Spleen (tissue), 11 donors: ENCODE measurements at regions not wholly inside any gene's neighbourhood (a gene's known extent, or its start where the extent isn't known, plus 50 kb on each side); places are given as distances from the start of the nearest gene placed in this dataset.
A peak's percentile ranks its signal among the peaks of the same experiment; 100 is the strongest.

Experiments
- DNase-seq: peaks from one replicate; pipeline ENCODE4 v3.0.0-alpha.2; 2020
- H3K27ac ChIP-seq, 8 donors: fragments of 200-600 bp; sonication (generic) in 7 of 8; 1 replicate in 4 of 8; 2 replicates in 4 of 8; pipeline versions ENCODE4 v1.5.0 to v1.8.0; 2016 to 2021; ENCODE audit warnings: inconsistent platforms in 4 of 8, mild to moderate bottlenecking in 4 of 8, moderate library complexity in 1 of 8
- H3K27me3 ChIP-seq, 7 donors: fragments of 200-600 bp; sonication (generic) in 6 of 7; replicated peaks in 1 of 7; 1 replicate in 4 of 7; 2 replicates in 3 of 7; pipeline versions ENCODE4 v1.5.0 to v1.8.0; 2016 to 2021; ENCODE audit warnings: inconsistent platforms in 3 of 7, mild to moderate bottlenecking in 1 of 7
- H3K36me3 ChIP-seq, 6 donors: fragments of 200-600 bp; sonication (generic) in 5 of 6; 1 replicate in 4 of 6; 2 replicates in 2 of 6; pipeline versions ENCODE4 v1.5.0 to v1.8.0; 2016 to 2021; ENCODE audit warnings: inconsistent platforms in 2 of 6
- H3K4me1 ChIP-seq, 6 donors: fragments of 200-600 bp; sonication (generic) in 5 of 6; 1 replicate in 3 of 6; 2 replicates in 3 of 6; pipeline versions ENCODE4 v1.5.0 to v1.8.0; 2016 to 2021; ENCODE audit warnings: inconsistent platforms in 3 of 6
- H3K4me3 ChIP-seq, 8 donors: fragments of 200-600 bp; sonication (generic) in 7 of 8; 1 replicate in 4 of 8; 2 replicates in 4 of 8; pipeline versions ENCODE4 v1.5.0 to v1.8.0; 2016 to 2021; ENCODE audit warnings: inconsistent platforms in 4 of 8, mild to moderate bottlenecking in 4 of 8, moderate library complexity in 2 of 8
- H3K9me3 ChIP-seq, 8 donors: fragments of 200-600 bp; sonication (generic) in 7 of 8; 1 replicate in 4 of 8; 2 replicates in 4 of 8; pipeline versions ENCODE4 v1.5.0 to v1.8.0; 2016 to 2021; ENCODE audit warnings: inconsistent platforms in 4 of 8
- CTCF ChIP-seq, 11 experiments: fragments of 200-600 bp in 7 of 11; fragments of 450-650 bp in 4 of 11; sonication (generic) in 4 of 11; IDR thresholded peaks in 8 of 11; conservative IDR thresholded peaks in 3 of 11; 1 replicate in 7 of 11; 2 replicates in 4 of 11; pipeline versions ENCODE4 v1.4.0 to v1.8.0; 2016 to 2021; ENCODE audit warnings: antibody characterized with exemption in 11 of 11, inconsistent platforms in 4 of 11, mild to moderate bottlenecking in 1 of 11
- POLR2A ChIP-seq, 3 donors: fragments of 450-650 bp; IDR thresholded peaks; one replicate each; pipeline ENCODE4 v1.5.1; 2017; ENCODE audit warnings: antibody characterized with exemption in 3 of 3, mild to moderate bottlenecking in 1 of 3
- POLR2AphosphoS5 ChIP-seq, 3 donors: sonication (generic); formaldehyde crosslinking; IDR thresholded peaks; one replicate each; pipeline ENCODE4 v1.5.1; 2017; ENCODE audit warnings: antibody characterized with exemption in 3 of 3
- WGBS, 5 donors: extraction: QIAGEN DNeasy Blood & Tissue Kit in 3 of 5; methylation state at CpG; one replicate each; pipeline versions ENCODE4 v1.1.5 to v1.1.7; 2013 to 2018; 5-methylcytosine and 5-hydroxymethylcytosine counted together
- intact Hi-C: fragments of 100-400 bp; cut with DNase I; formaldehyde crosslinking; loops from one replicate; pipeline ENCODE4 v1.15.0; 2023; ENCODE audit warnings: low total_unique reads
- donor health status: healthy with polysubstance abuse.
- donor health status: DM: no; HTN: no; CAD: no; lungs with moderate emphysema.
- donor health status: DM: no; HTN: no; CAD: no.
- donor health status: Bipolar disorder and iron deficiency.
- donor health status: healthy.
- donor health status: DM: no; HTN: no; CAD: no.
- donor health status: DM: yes; HTN: yes; CAD: no.

GRCh38 chr11:71363721-71364120, 84.5 kb downstream of the DHCR7 start:
- no peak for DNase-seq
- Histone ChIP-seq H3K27me3 (peaks cover 0 to 26% (median 1%) of the 10 kb centered on the region in 7 donors), H3K36me3 (no peaks in the 10 kb centered on the region), H3K9me3 (peaks cover 0 to 16% (median 0%) of the 10 kb centered on the region in 8 donors), H3K4me3 (no peak overlapping the region), H3K27ac (no peak overlapping the region), H3K4me1 (no peaks in the 10 kb centered on the region)
- TF ChIP-seq POLR2AphosphoS5 (IDR thresholded peaks at IDR 0.05) (no peak), CTCF (IDR thresholded peaks at IDR 0.05 in 8 of 11, conservative IDR thresholded peaks at IDR 0.05 in 3 of 11) (no peak), POLR2A (IDR thresholded peaks at IDR 0.05) (no peak)
- intact Hi-C loops, result no loop called here
- WGBS, 5 donors, result 87 to 97% (median 94%) methylated on average over 4 of the region's 4 CpGs

- 82 to 88% (median 85%) methylated on average over 6 of the region's 6 CpGs for WGBS, 5 donors
- Histone ChIP-seq H3K4me3 (no peak overlapping the region), H3K27ac (no peak overlapping the region), H3K4me1 (no peaks in the 10 kb centered on the region), H3K36me3 (no peaks in the 10 kb centered on the region), H3K9me3 (peaks cover 0 to 16% (median 0%) of the 10 kb centered on the region in 8 donors), H3K27me3 (peaks cover 0 to 32% (median 0%) of the 10 kb centered on the region in 7 donors)
- intact Hi-C loops, result no loop called here
- TF ChIP-seq POLR2A (IDR thresholded peaks at IDR 0.05) (no peak), POLR2AphosphoS5 (IDR thresholded peaks at IDR 0.05) (no peak), CTCF (IDR thresholded peaks at IDR 0.05 in 8 of 11, conservative IDR thresholded peaks at IDR 0.05 in 3 of 11) (no peak)
- no peak for DNase-seq
Measured at GRCh38 chr11:71358963-71359567, 89.1 kb downstream of the DHCR7 start.

DNA sequence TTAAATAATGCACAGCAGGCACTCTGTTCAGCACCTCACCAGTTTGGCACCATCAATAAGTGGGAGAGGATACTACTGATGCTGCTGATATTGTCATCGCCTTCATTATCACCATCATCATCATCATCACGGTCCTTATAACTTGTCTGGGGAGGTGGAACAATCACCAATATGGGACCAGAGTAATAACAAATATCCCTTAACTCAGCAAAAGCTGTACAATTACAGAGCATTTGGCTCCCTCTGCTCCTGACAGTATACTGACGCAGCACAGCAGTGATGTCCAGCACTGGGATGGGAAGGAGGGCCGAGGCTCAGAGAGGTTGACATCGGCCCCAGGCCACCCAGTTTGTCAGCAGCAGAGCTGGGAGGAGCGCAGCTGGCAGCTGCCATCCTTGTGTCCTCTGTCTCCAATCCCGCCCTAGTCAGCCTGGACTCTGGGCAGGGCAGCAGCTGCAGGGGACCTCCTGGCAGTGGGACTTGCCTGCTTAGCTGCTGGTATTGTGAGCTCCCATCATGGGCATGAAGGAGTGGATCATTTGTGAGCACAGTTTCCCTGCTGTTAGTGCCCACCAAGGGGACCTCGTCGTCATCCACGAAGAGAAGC, 90.0 kb downstream of the DHCR7 start:
- H3K27me3 ChIP-seq, result peaks cover 0 to 35% (median 0%) of the 10 kb centered on the region in 7 donors
- H3K4me1 ChIP-seq, result no peaks in the 10 kb centered on the region
- no peak for TF ChIP-seq POLR2AphosphoS5 (IDR thresholded peaks at IDR 0.05)
- TF ChIP-seq CTCF (IDR thresholded peaks at IDR 0.05 in 8 of 11, conservative IDR thresholded peaks at IDR 0.05 in 3 of 11), result no peak
- TF ChIP-seq POLR2A (IDR thresholded peaks at IDR 0.05), result no peak
- H3K27ac ChIP-seq, result no peak overlapping the region
- peak; percentile 54 for DNase-seq
- intact Hi-C loops, result no loop called here
- H3K36me3 ChIP-seq, result no peaks in the 10 kb centered on the region
- WGBS, 5 donors, result 78 to 85% (median 82%) methylated on average over 10 of the region's 10 CpGs
- H3K9me3 ChIP-seq, result peaks cover 0 to 16% (median 0%) of the 10 kb centered on the region in 8 donors
- no peak overlapping the region for H3K4me3 ChIP-seq

DNA sequence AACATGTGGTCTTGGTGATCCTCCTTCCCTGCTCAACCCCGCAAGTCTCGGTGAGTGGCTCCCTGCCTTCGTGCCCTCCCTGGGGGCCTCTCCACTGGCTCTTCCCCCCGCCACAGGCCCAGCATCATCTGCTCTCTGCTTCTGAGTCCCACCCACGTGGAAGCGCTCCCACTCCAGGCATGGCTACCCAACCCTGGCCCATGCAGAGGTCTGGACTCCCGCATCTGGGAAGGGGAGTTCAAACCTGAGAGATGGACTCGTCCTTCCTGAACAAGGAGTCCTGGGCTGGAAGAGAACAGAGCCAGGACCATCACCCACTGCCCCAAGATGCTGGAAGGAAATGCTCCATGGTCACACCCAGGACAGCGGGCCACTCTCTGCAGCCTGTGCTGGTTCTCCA, 90.8 kb downstream of the DHCR7 start:
- no peaks in the 10 kb centered on the region for H3K4me1 ChIP-seq
- no peak overlapping the region for H3K27ac ChIP-seq
- DNase-seq, result peak; percentile 51
- intact Hi-C loops, result no loop called here
- WGBS, 5 donors, result 79 to 94% (median 80%) methylated on average over 5 to 9 of the region's 9 CpGs
- H3K27me3 ChIP-seq, result peaks cover 0 to 42% (median 0%) of the 10 kb centered on the region in 7 donors
- H3K36me3 ChIP-seq, result no peaks in the 10 kb centered on the region
- TF ChIP-seq CTCF (IDR thresholded peaks at IDR 0.05 in 8 of 11, conservative IDR thresholded peaks at IDR 0.05 in 3 of 11) (no peak), POLR2AphosphoS5 (IDR thresholded peaks at IDR 0.05) (no peak), POLR2A (IDR thresholded peaks at IDR 0.05) (no peak)
- peaks cover 0 to 13% (median 0%) of the 10 kb centered on the region in 8 donors for H3K9me3 ChIP-seq
- no peak overlapping the region for H3K4me3 ChIP-seq
